Astrocyte (in vitro differentiated cells and primary cell): ENCODE measurements at regions not wholly inside any gene's neighbourhood (a gene's known extent, or its start where the extent isn't known, plus 50 kb on each side); places are given as distances from the start of the nearest gene placed in this dataset.

Source experiments
- EZH2 ChIP-seq: IDR thresholded peaks from 2 replicates; pipeline ENCODE4 v1.6.1; 2012; ENCODE audit warnings: mild to moderate bottlenecking, low read length, inconsistent platforms; ENCODE audit not compliant: insufficient read depth
- TF ChIP-seq, protein P1 (sequence below): IDR thresholded peaks from 2 replicates; pipeline ENCODE4 v1.5.1; 2011; ENCODE audit warnings: low read depth, mild to moderate bottlenecking, inconsistent platforms, low read length, moderate library complexity; ENCODE audit not compliant: insufficient read depth

DNA sequence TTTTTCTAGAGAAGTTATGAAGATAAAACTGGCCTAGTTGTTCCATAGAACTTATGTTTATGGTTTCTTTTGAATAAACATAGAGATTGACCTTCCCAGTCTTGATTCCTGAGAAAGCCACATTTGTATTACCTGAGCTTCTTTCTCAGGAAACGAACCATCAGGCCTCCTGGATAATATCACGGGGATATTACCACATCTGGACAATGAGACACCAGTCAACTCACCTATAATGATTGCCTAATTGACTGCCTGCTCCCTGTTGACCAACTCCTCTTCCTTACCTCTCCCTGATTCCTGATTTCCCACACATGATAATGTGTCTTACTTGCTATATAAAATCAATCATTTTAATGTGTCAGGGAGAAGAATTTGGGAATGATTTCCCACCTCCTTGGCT lies 822.7 kb downstream of the LRFN5 start:
- TF ChIP-seq, protein P1, sequence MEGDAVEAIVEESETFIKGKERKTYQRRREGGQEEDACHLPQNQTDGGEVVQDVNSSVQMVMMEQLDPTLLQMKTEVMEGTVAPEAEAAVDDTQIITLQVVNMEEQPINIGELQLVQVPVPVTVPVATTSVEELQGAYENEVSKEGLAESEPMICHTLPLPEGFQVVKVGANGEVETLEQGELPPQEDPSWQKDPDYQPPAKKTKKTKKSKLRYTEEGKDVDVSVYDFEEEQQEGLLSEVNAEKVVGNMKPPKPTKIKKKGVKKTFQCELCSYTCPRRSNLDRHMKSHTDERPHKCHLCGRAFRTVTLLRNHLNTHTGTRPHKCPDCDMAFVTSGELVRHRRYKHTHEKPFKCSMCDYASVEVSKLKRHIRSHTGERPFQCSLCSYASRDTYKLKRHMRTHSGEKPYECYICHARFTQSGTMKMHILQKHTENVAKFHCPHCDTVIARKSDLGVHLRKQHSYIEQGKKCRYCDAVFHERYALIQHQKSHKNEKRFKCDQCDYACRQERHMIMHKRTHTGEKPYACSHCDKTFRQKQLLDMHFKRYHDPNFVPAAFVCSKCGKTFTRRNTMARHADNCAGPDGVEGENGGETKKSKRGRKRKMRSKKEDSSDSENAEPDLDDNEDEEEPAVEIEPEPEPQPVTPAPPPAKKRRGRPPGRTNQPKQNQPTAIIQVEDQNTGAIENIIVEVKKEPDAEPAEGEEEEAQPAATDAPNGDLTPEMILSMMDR, result no peak
- TF ChIP-seq EZH2, result no peak
